ENCODE measurements at regions not wholly inside any gene's neighbourhood (a gene's known extent, or its start where the extent isn't known, plus 50 kb on each side); places are given as distances from the start of the nearest gene placed in this dataset.

- no peak for DNase-seq (ENCODE audit: low read depth)
- no peak overlapping the region for H3K4me3 ChIP-seq (ENCODE audit: low read depth, low read length)
- no peaks in the 10 kb centered on the region for H3K36me3 ChIP-seq (ENCODE audit: control insufficient read depth, insufficient read depth, low read length)
- no peak for TF ChIP-seq CTCF (IDR thresholded peaks at IDR 0.05; ENCODE audit: insufficient read depth, low read length, poor library complexity, severe bottlenecking)
- no peaks in the 10 kb centered on the region for H3K27me3 ChIP-seq (ENCODE audit: control insufficient read depth, insufficient read depth, low read length)
Measured at GRCh38 chr18:41613003-41613609, 341.9 kb upstream of the PIK3C3 start.

GRCh38 chr18:41604964-41605363 is 350.1 kb upstream of the PIK3C3 start:
- Histone ChIP-seq H3K36me3 (ENCODE audit: control insufficient read depth, insufficient read depth, low read length) (no peaks in the 10 kb centered on the region), H3K27me3 (ENCODE audit: control insufficient read depth, insufficient read depth, low read length) (no peaks in the 10 kb centered on the region), H3K4me3 (ENCODE audit: low read depth, low read length) (no peak overlapping the region)
- DNase-seq (ENCODE audit: low read depth): no peak
- TF ChIP-seq CTCF (IDR thresholded peaks at IDR 0.05; ENCODE audit: insufficient read depth, low read length, poor library complexity, severe bottlenecking): no peak

GRCh38 chr18:41602034-41602433 is 353.0 kb upstream of the PIK3C3 start:
- no peak for DNase-seq (ENCODE audit: low read depth)
- no peak for TF ChIP-seq CTCF (IDR thresholded peaks at IDR 0.05; ENCODE audit: insufficient read depth, low read length, poor library complexity, severe bottlenecking)
- no peaks in the 10 kb centered on the region for H3K27me3 ChIP-seq (ENCODE audit: control insufficient read depth, insufficient read depth, low read length)
- no peak overlapping the region for H3K4me3 ChIP-seq (ENCODE audit: low read depth, low read length)
- H3K36me3 ChIP-seq (ENCODE audit: control insufficient read depth, insufficient read depth, low read length): no peaks in the 10 kb centered on the region

GRCh38 chr18:41600693-41601391 is 354.2 kb upstream of the PIK3C3 start:
- no peak for TF ChIP-seq CTCF (IDR thresholded peaks at IDR 0.05; ENCODE audit: insufficient read depth, low read length, poor library complexity, severe bottlenecking)
- no peaks in the 10 kb centered on the region for H3K36me3 ChIP-seq (ENCODE audit: control insufficient read depth, insufficient read depth, low read length)
- DNase-seq (ENCODE audit: low read depth): no peak
- H3K4me3 ChIP-seq (ENCODE audit: low read depth, low read length): no peak overlapping the region
- no peaks in the 10 kb centered on the region for H3K27me3 ChIP-seq (ENCODE audit: control insufficient read depth, insufficient read depth, low read length)

- no peak for DNase-seq (ENCODE audit: low read depth)
- Histone ChIP-seq H3K36me3 (ENCODE audit: control insufficient read depth, insufficient read depth, low read length) (no peaks in the 10 kb centered on the region), H3K4me3 (ENCODE audit: low read depth, low read length) (no peak overlapping the region), H3K27me3 (ENCODE audit: control insufficient read depth, insufficient read depth, low read length) (no peaks in the 10 kb centered on the region)
- no peak for TF ChIP-seq CTCF (IDR thresholded peaks at IDR 0.05; ENCODE audit: insufficient read depth, low read length, poor library complexity, severe bottlenecking)
Measured at GRCh38 chr18:41599466-41599865, 355.6 kb upstream of the PIK3C3 start.

GRCh38 chr18:41594582-41594981 is 360.5 kb upstream of the PIK3C3 start:
- no peak overlapping the region for H3K4me3 ChIP-seq (ENCODE audit: low read depth, low read length)
- no peak for TF ChIP-seq CTCF (IDR thresholded peaks at IDR 0.05; ENCODE audit: insufficient read depth, low read length, poor library complexity, severe bottlenecking)
- no peaks in the 10 kb centered on the region for H3K36me3 ChIP-seq (ENCODE audit: control insufficient read depth, insufficient read depth, low read length)
- H3K27me3 ChIP-seq (ENCODE audit: control insufficient read depth, insufficient read depth, low read length): no peaks in the 10 kb centered on the region
- no peak for DNase-seq (ENCODE audit: low read depth)

All from kidney epithelial cell (primary cell).